Vagina (tissue), 2 donors: ENCODE measurements at regions not wholly inside any gene's neighbourhood (a gene's known extent, or its start where the extent isn't known, plus 50 kb on each side); places are given as distances from the start of the nearest gene placed in this dataset.

ENCODE experiments used
- CTCF ChIP-seq, 3 experiments: fragments of 450-650 bp in 2 of 3; fragments of 200-600 bp in 1 of 3; sonication (generic) in 1 of 3; IDR thresholded peaks; one replicate each; pipeline ENCODE4 v1.5.1; 2017 to 2019; ENCODE audit warnings: antibody characterized with exemption in 3 of 3, mild to moderate bottlenecking in 2 of 3, moderate library complexity in 2 of 3
- POLR2A ChIP-seq, 2 donors: fragments of 450-650 bp; IDR thresholded peaks; one replicate each; pipeline ENCODE4 v1.6.1; 2017; ENCODE audit warnings: antibody characterized with exemption in 2 of 2, mild to moderate bottlenecking in 2 of 2, moderate library complexity in 2 of 2
- POLR2AphosphoS5 ChIP-seq, 2 donors: sonication (generic); formaldehyde crosslinking; IDR thresholded peaks; one replicate each; pipeline ENCODE4 v1.9.0; 2017; ENCODE audit warnings: antibody characterized with exemption in 2 of 2, mild to moderate bottlenecking in 2 of 2, low read depth in 1 of 2; ENCODE audit not compliant: insufficient read depth in 1 of 2

GRCh38 chr4:124583797-124584196 is 128.7 kb downstream of the ANKRD50 start:
- TF ChIP-seq POLR2A (IDR thresholded peaks at IDR 0.05) (no peak), POLR2AphosphoS5 (IDR thresholded peaks at IDR 0.05; ENCODE audit: insufficient read depth in 1 of 2, low read depth in 1 of 2) (no peak), CTCF (IDR thresholded peaks at IDR 0.05) (no peak)
